KMS-11 (cell line): ENCODE measurements at regions not wholly inside any gene's neighbourhood (a gene's known extent, or its start where the extent isn't known, plus 50 kb on each side); places are given as distances from the start of the nearest gene placed in this dataset.

ENCODE experiments used
- H2AFZ ChIP-seq: fragments of 200-600 bp; sonication (generic); 2 replicates; pipeline ENCODE4 v1.6.1; 2016; ENCODE audit warnings: antibody characterized with exemption, mixed run types, low read depth
- H3K27ac ChIP-seq: fragments of 200-600 bp; sonication (generic); 2 replicates; pipeline ENCODE4 v1.6.1; 2016; ENCODE audit warnings: mild to moderate bottlenecking, mixed run types
- H3K27me3 ChIP-seq: fragments of 200-600 bp; sonication (generic); 2 replicates; pipeline ENCODE4 v1.6.1; 2017; ENCODE audit warnings: mild to moderate bottlenecking, low read depth, mixed run types, moderate library complexity; ENCODE audit not compliant: insufficient read depth
- H3K36me3 ChIP-seq: fragments of 200-600 bp; sonication (generic); 2 replicates; pipeline ENCODE4 v1.6.1; 2017; ENCODE audit warnings: mild to moderate bottlenecking, mixed run types; ENCODE audit not compliant: insufficient read depth
- H3K4me1 ChIP-seq: fragments of 200-600 bp; sonication (generic); 2 replicates; pipeline ENCODE4 v1.6.1; 2016; ENCODE audit warnings: mild to moderate bottlenecking, low read depth, mixed run types; ENCODE audit not compliant: poor library complexity, severe bottlenecking
- H3K4me2 ChIP-seq: fragments of 200-600 bp; sonication (generic); 2 replicates; pipeline ENCODE4 v1.7.0; 2016; ENCODE audit warnings: mild to moderate bottlenecking, mixed run types
- H3K4me3 ChIP-seq: fragments of 200-600 bp; sonication (generic); IDR thresholded peaks from 2 replicates; pipeline ENCODE4 v1.6.1; 2017; ENCODE audit warnings: low read depth, low read length, mixed read lengths; ENCODE audit not compliant: insufficient read depth
- H3K79me2 ChIP-seq: fragments of 200-600 bp; sonication (generic); 2 replicates; pipeline ENCODE4 v1.6.1; 2016; ENCODE audit warnings: low read depth, mixed run types; ENCODE audit not compliant: insufficient read depth
- H3K9ac ChIP-seq: fragments of 200-600 bp; sonication (generic); 2 replicates; pipeline ENCODE4 v1.6.1; 2016; ENCODE audit warnings: mild to moderate bottlenecking, mixed run types
- H4K20me1 ChIP-seq: fragments of 200-600 bp; sonication (generic); 2 replicates; pipeline ENCODE4 v1.6.1; 2016; ENCODE audit warnings: mild to moderate bottlenecking, mixed run types; ENCODE audit not compliant: insufficient read depth
- TF ChIP-seq, protein P1 (sequence below): fragments of 200-600 bp; sonication (generic); conservative IDR thresholded peaks from 2 replicates; pipeline ENCODE4 v1.6.1; 2017; ENCODE audit warnings: low read depth, mild to moderate bottlenecking, antibody characterized with exemption, low read length, moderate library complexity, mixed read lengths

DNA sequence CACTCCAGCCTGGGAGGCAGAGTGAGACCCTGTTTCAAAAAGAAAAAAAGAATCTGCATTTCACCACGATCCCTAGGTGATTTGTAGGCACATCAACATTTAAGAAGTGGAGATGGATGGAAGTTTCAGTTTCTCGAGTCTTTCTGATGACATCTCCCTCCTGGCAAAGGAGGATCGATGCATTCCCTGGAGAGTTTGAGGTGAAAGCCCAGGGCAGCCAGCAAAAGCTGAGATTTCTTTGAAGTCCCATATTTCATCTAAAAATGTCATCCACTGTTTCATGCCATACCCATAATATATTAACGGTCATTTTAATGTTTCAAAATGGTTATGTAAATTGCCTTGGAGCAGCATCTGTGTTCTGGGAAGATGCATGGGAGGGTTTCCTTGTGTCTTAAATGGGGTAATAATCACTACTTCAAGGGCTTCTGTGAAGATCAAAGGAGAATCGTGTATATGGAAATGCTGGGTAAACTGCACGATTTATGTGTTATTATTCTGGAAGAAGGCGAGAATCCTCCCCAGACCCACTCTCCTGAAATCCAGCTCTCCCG is 63.4 kb downstream of the KATNIP start:
- no peak overlapping the region for H3K4me2 ChIP-seq

DNA sequence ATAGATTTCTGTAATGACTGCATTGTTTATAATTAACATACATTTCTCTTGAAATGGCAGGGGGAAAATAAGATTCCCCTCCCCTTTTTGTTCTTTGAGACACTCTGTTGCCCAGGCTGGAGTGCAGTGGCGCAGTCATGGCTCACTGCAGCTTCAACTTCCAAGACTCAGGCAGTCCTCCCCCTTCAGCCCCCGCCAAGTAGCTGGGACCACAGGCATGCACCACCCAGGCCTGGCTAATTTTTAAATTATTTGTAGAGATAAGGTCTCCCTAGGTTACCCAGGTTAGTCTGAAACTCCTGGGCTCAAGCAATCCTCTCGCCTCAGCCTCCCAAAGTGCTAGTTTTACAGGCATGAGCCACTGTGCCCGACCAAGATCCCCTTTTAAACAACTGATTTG is 67.7 kb downstream of the KATNIP start:
- TF ChIP-seq, protein P1, sequence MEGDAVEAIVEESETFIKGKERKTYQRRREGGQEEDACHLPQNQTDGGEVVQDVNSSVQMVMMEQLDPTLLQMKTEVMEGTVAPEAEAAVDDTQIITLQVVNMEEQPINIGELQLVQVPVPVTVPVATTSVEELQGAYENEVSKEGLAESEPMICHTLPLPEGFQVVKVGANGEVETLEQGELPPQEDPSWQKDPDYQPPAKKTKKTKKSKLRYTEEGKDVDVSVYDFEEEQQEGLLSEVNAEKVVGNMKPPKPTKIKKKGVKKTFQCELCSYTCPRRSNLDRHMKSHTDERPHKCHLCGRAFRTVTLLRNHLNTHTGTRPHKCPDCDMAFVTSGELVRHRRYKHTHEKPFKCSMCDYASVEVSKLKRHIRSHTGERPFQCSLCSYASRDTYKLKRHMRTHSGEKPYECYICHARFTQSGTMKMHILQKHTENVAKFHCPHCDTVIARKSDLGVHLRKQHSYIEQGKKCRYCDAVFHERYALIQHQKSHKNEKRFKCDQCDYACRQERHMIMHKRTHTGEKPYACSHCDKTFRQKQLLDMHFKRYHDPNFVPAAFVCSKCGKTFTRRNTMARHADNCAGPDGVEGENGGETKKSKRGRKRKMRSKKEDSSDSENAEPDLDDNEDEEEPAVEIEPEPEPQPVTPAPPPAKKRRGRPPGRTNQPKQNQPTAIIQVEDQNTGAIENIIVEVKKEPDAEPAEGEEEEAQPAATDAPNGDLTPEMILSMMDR, result no peak
- H3K9ac ChIP-seq, result no peak overlapping the region
- H2AFZ ChIP-seq, result no peak overlapping the region
- H3K79me2 ChIP-seq, result no peaks in the 10 kb centered on the region
- H3K4me3 ChIP-seq, result no peak overlapping the region
- H4K20me1 ChIP-seq, result no peaks in the 10 kb centered on the region
- H3K27me3 ChIP-seq, result no peaks in the 10 kb centered on the region
- H3K4me2 ChIP-seq, result no peak overlapping the region
- no peaks in the 10 kb centered on the region for H3K36me3 ChIP-seq
- no peak overlapping the region for H3K27ac ChIP-seq
- no peaks in the 10 kb centered on the region for H3K4me1 ChIP-seq

More for the DNA sequence above, 63.4 kb downstream of the KATNIP start:
- Histone ChIP-seq H2AFZ (no peak overlapping the region), H3K27ac (no peak overlapping the region), H3K36me3 (no peaks in the 10 kb centered on the region), H3K4me1 (no peaks in the 10 kb centered on the region), H3K4me3 (no peak overlapping the region), H3K27me3 (no peaks in the 10 kb centered on the region), H4K20me1 (no peaks in the 10 kb centered on the region), H3K9ac (no peak overlapping the region), H3K79me2 (no peaks in the 10 kb centered on the region)
- TF ChIP-seq, protein P1, result no peak

DNA sequence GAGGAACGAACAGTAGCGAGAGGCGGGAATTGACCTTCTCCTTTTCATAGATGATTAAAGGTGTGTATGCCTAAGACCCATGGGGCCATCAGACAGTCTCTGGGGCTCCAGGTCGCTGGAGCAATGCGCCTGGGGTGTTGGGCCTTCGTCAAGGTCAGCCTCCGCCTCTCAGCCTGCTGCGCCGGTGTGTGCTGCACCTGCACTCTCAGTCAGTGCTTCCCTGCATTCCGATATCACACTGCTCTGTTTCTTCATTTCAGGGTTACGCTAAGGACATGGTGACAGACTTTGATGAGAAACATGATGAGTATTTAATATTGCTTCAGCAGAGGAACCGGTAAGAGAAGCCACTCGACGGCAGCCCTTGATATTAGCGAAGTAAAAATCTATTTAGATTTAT is 68.2 kb downstream of the KATNIP start:
- Histone ChIP-seq H3K27ac (no peak overlapping the region), H3K79me2 (no peaks in the 10 kb centered on the region), H3K4me3 (no peak overlapping the region), H3K9ac (no peak overlapping the region), H4K20me1 (no peaks in the 10 kb centered on the region), H3K36me3 (no peaks in the 10 kb centered on the region), H3K4me2 (no peak overlapping the region), H2AFZ (no peak overlapping the region), H3K27me3 (no peaks in the 10 kb centered on the region), H3K4me1 (no peaks in the 10 kb centered on the region)
- TF ChIP-seq, protein P1, result no peak

DNA sequence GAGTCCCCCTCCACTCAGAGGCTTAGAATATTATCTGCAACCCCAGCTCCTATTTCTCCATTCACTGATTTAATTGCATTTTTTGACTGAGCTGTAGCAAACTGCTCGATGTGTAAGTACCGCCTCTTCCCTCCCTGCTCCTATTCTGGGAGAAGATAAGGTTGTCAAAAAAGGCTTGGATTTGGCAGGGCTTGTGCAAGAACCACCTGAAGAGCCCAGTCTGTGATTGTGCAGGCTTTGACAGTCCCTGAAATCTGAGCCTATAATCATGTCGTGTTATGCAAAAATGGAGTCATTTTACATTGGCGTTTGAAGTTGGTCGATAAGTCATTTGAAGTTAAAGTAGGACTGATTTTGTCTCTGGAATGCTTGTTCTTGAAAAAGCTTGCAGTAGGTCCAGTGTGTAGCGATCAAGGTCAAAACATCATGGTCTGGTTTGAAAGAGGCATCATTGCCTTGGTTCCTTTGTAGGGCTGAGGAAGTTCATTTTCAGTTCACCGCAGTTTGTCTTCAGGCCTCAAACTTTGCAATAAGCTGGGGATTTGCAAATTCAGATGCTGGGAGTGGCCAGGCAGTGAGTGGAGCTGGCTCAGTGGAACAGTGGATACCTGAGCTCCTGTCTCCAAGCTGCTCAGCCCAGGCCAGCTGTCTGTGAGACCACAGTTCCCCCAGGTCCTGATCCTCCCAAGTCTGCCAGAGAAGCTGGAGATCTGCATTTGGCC is 68.8 kb downstream of the KATNIP start:
- Histone ChIP-seq H3K27ac (no peak overlapping the region), H3K36me3 (no peaks in the 10 kb centered on the region), H3K4me3 (no peak overlapping the region)

More for the DNA sequence above, 68.8 kb downstream of the KATNIP start:
- H3K4me2 ChIP-seq, result no peak overlapping the region
- no peaks in the 10 kb centered on the region for H3K27me3 ChIP-seq
- no peaks in the 10 kb centered on the region for H3K4me1 ChIP-seq
- H2AFZ ChIP-seq, result no peak overlapping the region
- H3K79me2 ChIP-seq, result no peaks in the 10 kb centered on the region
- H4K20me1 ChIP-seq, result no peaks in the 10 kb centered on the region
- TF ChIP-seq, protein P1, result no peak
- H3K9ac ChIP-seq, result no peak overlapping the region
